ENCODE measurements at regions not wholly inside any gene's neighbourhood (a gene's known extent, or its start where the extent isn't known, plus 50 kb on each side); places are given as distances from the start of the nearest gene placed in this dataset.
"Not testable (repeated sequence)": the region's sequence is repeated elsewhere in the genome, so short reads cannot be mapped to it uniquely, and the experiment has no call there.

- Mint-ChIP-seq H3K27ac (no peak overlapping the region), H3K9me3 (peaks cover 5% of the 10 kb centered on the region), H3K36me3 (ENCODE audit: low read depth) (no peaks in the 10 kb centered on the region), H3K27me3 (ENCODE audit: low read depth) (peaks cover 5% of the 10 kb centered on the region), H3K4me1 (ENCODE audit: low read depth) (no peaks in the 10 kb centered on the region), H3K4me3 (no peak overlapping the region)
Observed at GRCh38 chr18:51248685-51249084, 51.2 kb upstream of the MEX3C start.

DNA sequence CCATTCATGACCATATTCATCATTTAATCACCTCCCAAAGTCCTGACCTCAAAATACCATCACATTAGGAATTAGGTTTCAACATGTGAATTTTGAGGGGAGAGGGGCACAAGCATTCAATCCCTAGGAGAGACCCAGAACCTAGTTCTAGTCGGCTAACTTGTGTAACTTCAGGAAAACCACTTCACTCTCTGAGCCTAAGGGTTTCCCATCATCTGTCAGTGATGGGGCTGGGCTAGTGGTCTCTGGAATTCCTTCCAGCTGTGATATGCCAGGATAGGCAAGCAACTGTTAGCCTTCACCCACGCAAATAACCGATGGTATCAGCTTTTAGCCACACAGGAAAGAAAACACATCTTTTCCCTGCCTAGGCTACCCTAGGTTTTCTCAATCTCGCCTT is 52.5 kb upstream of the MEX3C start:
- Mint-ChIP-seq H3K27me3 (ENCODE audit: low read depth) (peaks cover 5% of the 10 kb centered on the region), H3K4me3 (no peak overlapping the region), H3K9me3 (peaks cover 5% of the 10 kb centered on the region), H3K4me1 (ENCODE audit: low read depth) (no peaks in the 10 kb centered on the region), H3K36me3 (ENCODE audit: low read depth) (no peaks in the 10 kb centered on the region), H3K27ac (no peak overlapping the region)

DNA sequence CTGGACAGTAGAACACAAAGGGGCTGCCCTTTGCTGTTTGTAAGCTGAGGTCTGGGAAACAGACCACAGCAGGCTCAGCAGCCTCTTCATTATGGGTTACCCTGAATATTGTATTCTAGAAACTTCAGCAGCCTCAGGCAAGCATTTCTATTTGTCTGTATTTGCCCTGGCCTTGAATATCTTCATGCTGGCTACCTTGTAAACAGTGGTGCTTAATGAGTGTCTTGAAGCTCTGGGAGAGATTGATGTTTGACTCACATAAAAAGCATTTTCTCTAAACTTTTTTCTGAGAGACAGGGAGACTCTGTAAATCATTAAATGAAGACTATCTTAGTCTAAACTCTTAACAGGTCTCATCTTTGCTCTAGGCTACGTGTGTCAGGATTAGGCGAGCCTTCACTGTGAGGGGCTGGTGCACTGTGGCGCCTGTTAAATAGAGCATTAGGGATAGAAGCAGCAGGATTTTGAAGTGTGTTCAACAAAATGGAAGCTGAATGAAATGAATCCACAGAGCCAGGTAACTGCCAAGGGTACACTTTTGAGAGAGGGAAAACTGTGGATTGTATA is 53.1 kb upstream of the MEX3C start:
- H3K4me1 Mint-ChIP-seq (ENCODE audit: low read depth) = no peaks in the 10 kb centered on the region
- H3K4me3 Mint-ChIP-seq = no peak overlapping the region
- H3K27ac Mint-ChIP-seq = no peak overlapping the region
- peaks cover under 1% of the 10 kb centered on the region for H3K36me3 Mint-ChIP-seq (ENCODE audit: low read depth)
- peaks cover 5% of the 10 kb centered on the region for H3K9me3 Mint-ChIP-seq
- H3K27me3 Mint-ChIP-seq (ENCODE audit: low read depth) = peaks cover 5% of the 10 kb centered on the region

DNA sequence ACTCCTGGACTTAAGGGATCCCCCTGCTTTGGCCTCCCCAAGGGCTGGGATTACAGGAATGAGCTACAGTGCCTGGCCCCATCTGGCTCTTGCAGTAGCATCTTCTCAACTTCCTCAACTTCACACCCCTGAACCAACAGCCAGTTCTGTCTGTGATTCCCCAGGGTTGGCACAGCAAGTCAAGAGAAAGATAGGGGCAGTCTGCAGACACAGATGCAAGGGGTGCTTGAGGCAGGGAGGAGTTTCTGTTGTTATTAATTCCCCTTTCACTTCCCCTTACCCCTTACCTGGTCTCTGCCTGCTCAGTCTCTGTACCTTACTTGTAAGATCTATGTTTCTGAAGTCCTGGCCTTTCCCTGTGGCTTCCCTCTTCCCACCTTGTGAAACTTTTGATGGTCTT is 54.1 kb upstream of the MEX3C start:
- H3K36me3 Mint-ChIP-seq (ENCODE audit: low read depth) = peaks cover 1% of the 10 kb centered on the region
- H3K9me3 Mint-ChIP-seq = peaks cover 5% of the 10 kb centered on the region
- peaks cover 5% of the 10 kb centered on the region for H3K27me3 Mint-ChIP-seq (ENCODE audit: low read depth)
- no peak overlapping the region for H3K27ac Mint-ChIP-seq
- H3K4me3 Mint-ChIP-seq = no peak overlapping the region
- H3K4me1 Mint-ChIP-seq (ENCODE audit: low read depth) = no peaks in the 10 kb centered on the region

- Mint-ChIP-seq H3K4me1 (ENCODE audit: low read depth) (no peaks in the 10 kb centered on the region), H3K36me3 (ENCODE audit: low read depth) (peaks cover 1% of the 10 kb centered on the region), H3K4me3 (no peak overlapping the region), H3K9me3 (peaks cover 5% of the 10 kb centered on the region), H3K27ac (no peak overlapping the region), H3K27me3 (ENCODE audit: low read depth) (peaks cover 9% of the 10 kb centered on the region)
Observed at GRCh38 chr18:51253476-51253875, 56.0 kb upstream of the MEX3C start.

DNA sequence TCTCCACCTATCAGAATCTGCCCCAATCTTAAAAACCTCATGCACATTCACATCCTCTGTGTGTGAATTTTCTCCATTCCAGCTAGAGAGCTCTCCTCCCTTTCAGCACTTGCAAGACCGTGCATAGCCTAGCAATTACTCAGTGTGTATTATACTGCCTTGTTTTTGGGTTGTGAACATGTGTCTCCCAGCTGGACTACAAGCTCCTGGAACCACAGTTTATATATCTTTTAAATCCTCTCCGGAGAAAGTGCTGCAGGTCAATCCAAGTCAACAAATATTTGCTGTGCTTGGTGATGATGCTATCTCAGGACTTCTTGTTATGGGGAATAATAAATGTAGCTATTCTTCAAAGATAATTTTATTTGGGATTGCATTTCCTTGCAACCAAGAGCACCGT is 58.2 kb upstream of the MEX3C start:
- peaks cover 1% of the 10 kb centered on the region for H3K36me3 Mint-ChIP-seq (ENCODE audit: low read depth)
- no peak overlapping the region for H3K27ac Mint-ChIP-seq
- peaks cover 6% of the 10 kb centered on the region for H3K9me3 Mint-ChIP-seq
- H3K4me3 Mint-ChIP-seq = no peak overlapping the region
- no peaks in the 10 kb centered on the region for H3K4me1 Mint-ChIP-seq (ENCODE audit: low read depth)
- peaks cover 4% of the 10 kb centered on the region for H3K27me3 Mint-ChIP-seq (ENCODE audit: low read depth)

GRCh38 chr18:51257150-51257549 is 59.7 kb upstream of the MEX3C start:
- Mint-ChIP-seq H3K4me1 (ENCODE audit: low read depth) (no peaks in the 10 kb centered on the region), H3K27ac (no peak overlapping the region)

DNA sequence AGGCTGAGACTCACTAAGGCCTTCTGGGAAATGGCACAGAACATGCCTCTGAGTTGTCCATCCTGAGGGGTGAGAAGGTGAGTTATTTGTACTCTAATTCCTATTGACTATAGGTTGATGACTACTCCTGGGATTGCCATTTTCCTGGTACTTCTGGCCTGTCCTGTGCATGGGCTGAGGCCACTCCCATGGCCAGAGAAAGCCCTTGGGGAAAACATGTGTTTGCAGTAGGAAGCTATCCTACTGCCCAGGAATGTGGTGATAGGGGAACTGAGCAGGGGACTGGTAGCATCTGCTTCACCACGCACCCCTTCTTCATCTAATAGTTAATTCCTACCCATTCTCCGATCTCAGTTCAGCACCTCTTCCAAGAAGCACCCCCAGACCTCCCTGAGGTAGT is 62.6 kb upstream of the MEX3C start:
- Mint-ChIP-seq H3K36me3 (ENCODE audit: low read depth) (peaks cover 1% of the 10 kb centered on the region), H3K9me3 (peaks cover 6% of the 10 kb centered on the region), H3K4me3 (no peak overlapping the region), H3K4me1 (ENCODE audit: low read depth) (no peaks in the 10 kb centered on the region), H3K27me3 (ENCODE audit: low read depth) (peaks cover 7% of the 10 kb centered on the region), H3K27ac (no peak overlapping the region)

More at GRCh38 chr18:51257150-51257549, 59.7 kb upstream of the MEX3C start:
- Mint-ChIP-seq H3K36me3 (ENCODE audit: low read depth) (peaks cover 1% of the 10 kb centered on the region), H3K27me3 (ENCODE audit: low read depth) (peaks cover 4% of the 10 kb centered on the region), H3K9me3 (peaks cover 6% of the 10 kb centered on the region), H3K4me3 (no peak overlapping the region)

- not testable (repeated sequence) for H3K27ac Mint-ChIP-seq; H3K27me3 Mint-ChIP-seq (ENCODE audit: low read depth); H3K4me3 Mint-ChIP-seq; H3K9me3 Mint-ChIP-seq; H3K4me1 Mint-ChIP-seq (ENCODE audit: low read depth); H3K36me3 Mint-ChIP-seq (ENCODE audit: low read depth)
Observed at GRCh38 chr18:51266077-51266476, 68.6 kb upstream of the MEX3C start.

- Mint-ChIP-seq H3K4me3 (no peak overlapping the region), H3K27ac (no peak overlapping the region), H3K27me3 (ENCODE audit: low read depth) (peaks cover 7% of the 10 kb centered on the region), H3K36me3 (ENCODE audit: low read depth) (no peaks in the 10 kb centered on the region), H3K4me1 (ENCODE audit: low read depth) (peaks cover 3% of the 10 kb centered on the region), H3K9me3 (no peaks in the 10 kb centered on the region)
Observed at GRCh38 chr18:51266773-51267172, 69.3 kb upstream of the MEX3C start.

- H3K27ac Mint-ChIP-seq = no peak overlapping the region
- H3K36me3 Mint-ChIP-seq (ENCODE audit: low read depth) = no peaks in the 10 kb centered on the region
- no peak overlapping the region for H3K4me3 Mint-ChIP-seq
- peaks cover 8% of the 10 kb centered on the region for H3K27me3 Mint-ChIP-seq (ENCODE audit: low read depth)
- H3K9me3 Mint-ChIP-seq = no peaks in the 10 kb centered on the region
- H3K4me1 Mint-ChIP-seq (ENCODE audit: low read depth) = peaks cover 3% of the 10 kb centered on the region
Observed at GRCh38 chr18:51273437-51273836, 76.0 kb upstream of the MEX3C start.

GRCh38 chr18:51275712-51276476 is 78.4 kb upstream of the MEX3C start:
- no peak overlapping the region for H3K27ac Mint-ChIP-seq
- H3K27me3 Mint-ChIP-seq (ENCODE audit: low read depth) = peaks cover 9% of the 10 kb centered on the region
- no peaks in the 10 kb centered on the region for H3K36me3 Mint-ChIP-seq (ENCODE audit: low read depth)
- H3K4me1 Mint-ChIP-seq (ENCODE audit: low read depth) = no peaks in the 10 kb centered on the region
- no peaks in the 10 kb centered on the region for H3K9me3 Mint-ChIP-seq
- H3K4me3 Mint-ChIP-seq = no peak overlapping the region

- Mint-ChIP-seq H3K27me3 (ENCODE audit: low read depth) (peaks cover 9% of the 10 kb centered on the region), H3K36me3 (ENCODE audit: low read depth) (no peaks in the 10 kb centered on the region)
Observed at GRCh38 chr18:51278045-51278649, 80.7 kb upstream of the MEX3C start.

GRCh38 chr18:51279367-51279984 is 82.0 kb upstream of the MEX3C start:
- Mint-ChIP-seq H3K36me3 (ENCODE audit: low read depth) (no peaks in the 10 kb centered on the region), H3K27ac (no peak overlapping the region), H3K27me3 (ENCODE audit: low read depth) (peaks cover 5% of the 10 kb centered on the region), H3K4me1 (ENCODE audit: low read depth) (no peaks in the 10 kb centered on the region), H3K4me3 (no peak overlapping the region), H3K9me3 (no peaks in the 10 kb centered on the region)

More at GRCh38 chr18:51278045-51278649, 80.7 kb upstream of the MEX3C start:
- Mint-ChIP-seq H3K4me1 (ENCODE audit: low read depth) (no peaks in the 10 kb centered on the region), H3K9me3 (no peaks in the 10 kb centered on the region), H3K4me3 (no peak overlapping the region), H3K27ac (no peak overlapping the region)
